GM12878 (cell line): ENCODE measurements at regions not wholly inside any gene's neighbourhood (a gene's known extent, or its start where the extent isn't known, plus 50 kb on each side); places are given as distances from the start of the nearest gene placed in this dataset.

ENCODE experiments used
- ATAC-seq: fragments of 200-7000 bp; cut with Tn5 transposase; 3 replicates; pipeline ENCODE4 v1.9.1; 2020; ENCODE audit warnings: mild to moderate bottlenecking, moderate library complexity
- BruUV-seq: library from RNA; stranded (reverse); fragments of 400-500 nt; replicated peaks from 2 replicates; lab custom pipeline; 2021; lab: Mats Ljungman, UMichigan
- CTCF ChIA-PET: fragments of 300-600 bp; sonication (Branson Sonifier 250); formaldehyde crosslinking; extraction: SDS; loops from one replicate; lab custom pipeline; 2021; ENCODE audit warnings: inconsistent platforms; lab: Yijun Ruan, JAX
- POLR2A ChIA-PET: fragments of 350-600 bp; formaldehyde crosslinking; extraction: SDS; loops from one replicate; lab custom pipeline; 2021; ENCODE audit warnings: inconsistent platforms; lab: Charles Lee
- RAD21 ChIA-PET: fragments of 300-600 bp; sonication (Branson Sonifier 250); formaldehyde crosslinking; loops from one replicate; lab custom pipeline; 2023; ENCODE audit warnings: antibody characterized with exemption; ENCODE audit not compliant: unreplicated experiment; lab: Charles Lee
- SMC1A ChIA-PET: fragments of 300-600 bp; sonication (Branson Sonifier 250); formaldehyde crosslinking; loops from one replicate; lab custom pipeline; 2023; ENCODE audit not compliant: unreplicated experiment, uncharacterized antibody; lab: Charles Lee
- DNase-seq: peaks from one replicate; pipeline ENCODE4 v3.0.0-alpha.2; 2011; ENCODE audit warnings: low read depth, low spot score
- FAIRE-seq: peaks from 3 replicates; lab custom pipeline; 2011; peaks lifted over from hg19 to GRCh38; lab: Jason Lieb, UNC
- H2AFZ ChIP-seq: 2 replicates; pipeline ENCODE4 v1.6.0; 2011; ENCODE audit warnings: low read depth, low read length, control low read depth; ENCODE audit not compliant: control insufficient read depth
- H3K27ac ChIP-seq: 2 replicates; pipeline ENCODE4 v1.5.1; 2011; ENCODE audit warnings: control low read depth; ENCODE audit not compliant: control insufficient read depth, insufficient read depth
- H3K27me3 ChIP-seq, 2 experiments: replicated peaks in 1 of 2; 2 replicates each; pipeline versions ENCODE4 v1.6.0 to v1.6.1; 2011; ENCODE audit warnings: low read length in 1 of 2; ENCODE audit not compliant: control insufficient read depth in 2 of 2, insufficient read depth in 2 of 2
- H3K36me3 ChIP-seq, 2 experiments: 2 replicates each; pipeline ENCODE4 v1.5.1; 2011; ENCODE audit warnings: low read length in 1 of 2; ENCODE audit not compliant: control insufficient read depth in 2 of 2, insufficient read depth in 2 of 2
- H3K4me1 ChIP-seq: 2 replicates; pipeline ENCODE4 v1.6.1; 2011; ENCODE audit warnings: mild to moderate bottlenecking, low read length, moderate library complexity, mixed read lengths; ENCODE audit not compliant: control insufficient read depth, insufficient read depth
- H3K4me2 ChIP-seq: 2 replicates; pipeline ENCODE4 v1.6.0; 2011; ENCODE audit warnings: control low read depth; ENCODE audit not compliant: control insufficient read depth, insufficient read depth
- H3K4me3 ChIP-seq: fragments of 200-600 bp; sonication (generic); 2 replicates; pipeline ENCODE4 v1.5.1; 2016
- H3K79me2 ChIP-seq: 2 replicates; pipeline ENCODE4 v1.6.0; 2011; ENCODE audit warnings: low read length; ENCODE audit not compliant: control insufficient read depth, insufficient read depth
- H3K9ac ChIP-seq: 2 replicates; pipeline ENCODE4 v1.8.0; 2011; ENCODE audit warnings: low read length, control low read depth, mixed read lengths; ENCODE audit not compliant: control insufficient read depth, insufficient read depth
- H3K9me3 ChIP-seq: replicated peaks from 3 replicates; pipeline ENCODE4 v1.5.1; 2011; ENCODE audit warnings: mild to moderate bottlenecking, low read length; ENCODE audit not compliant: control insufficient read depth, insufficient read depth
- H4K20me1 ChIP-seq: 2 replicates; pipeline ENCODE4 v1.6.0; 2011; ENCODE audit not compliant: control insufficient read depth, insufficient read depth
- ETV6 ChIP-seq, 2 experiments: fragments of 450-650 bp in 1 of 2; IDR thresholded peaks in 1 of 2; conservative IDR thresholded peaks in 1 of 2; 2 replicates each; pipeline ENCODE4 v1.6.1; 2014; ENCODE audit warnings: antibody characterized with exemption in 1 of 2, borderline replicate concordance in 1 of 2, low read depth in 1 of 2, mild to moderate bottlenecking in 1 of 2, moderate library complexity in 1 of 2
- NFXL1 ChIP-seq: fragments of 450-650 bp; IDR thresholded peaks from 2 replicates; pipeline ENCODE4 v1.6.1; 2017; ENCODE audit warnings: antibody characterized with exemption, mild to moderate bottlenecking, borderline replicate concordance
- STAT3 ChIP-seq: IDR thresholded peaks from 2 replicates; pipeline ENCODE4 v1.6.1; 2011; ENCODE audit warnings: low read depth, low read length, improper control_type of control experiment
- WGBS: methylation state at CpG from one replicate; pipeline ENCODE4 v1.1.6; 2016; ENCODE audit warnings: low lambda C conversion rate; ENCODE audit not compliant: insufficient replicate concordance, insufficient coverage; ENCODE audit errors: missing lambda C conversion rate; 5-methylcytosine and 5-hydroxymethylcytosine counted together
- in situ Hi-C: fragments of 300-500 bp; cut with MboI; formaldehyde crosslinking; loops from 9 replicates; pipeline ENCODE4 v1.14.3; 2018; ENCODE audit warnings: mixed read lengths
- intact Hi-C: fragments of 100-400 bp; cut with micrococcal nuclease; formaldehyde crosslinking; loops from one replicate; pipeline ENCODE4 v1.14.2; 2022; ENCODE audit not compliant: unreplicated experiment

GRCh38 chr20:53843645-53844044 is 226.7 kb downstream of the BCAS1 start:
- Histone ChIP-seq H3K9ac (no peak overlapping the region), H3K4me3 (no peak overlapping the region), H3K4me2 (no peak overlapping the region), H4K20me1 (no peaks in the 10 kb centered on the region), H3K27me3 (no peaks in the 10 kb centered on the region), H3K36me3 (no peaks in the 10 kb centered on the region), H2AFZ (no peak overlapping the region), H3K79me2 (no peaks in the 10 kb centered on the region), H3K4me1 (peaks cover 50% of the 10 kb centered on the region), H3K27ac (no peak overlapping the region), H3K9me3 (no peaks in the 10 kb centered on the region; the same call in 2 of the 3 replicates)
- ATAC-seq: no peak
- 62% methylated on average over 2 of the region's 2 CpGs for WGBS
- RAD21 ChIA-PET: interaction anchor here (0.7 to 2.4 kb wide), 13 partner anchors 9 to 108 kb away, joined by 3 to 17 read pairs (median 5); no protein-coding TSS in a partner anchor
- FAIRE-seq: no peak
- no TSS peak for BruUV-seq
- intact Hi-C loops: no loop called here
- DNase-seq: no peak
- SMC1A ChIA-PET: interaction anchor here (0.8 to 2.8 kb wide), 17 partner anchors 8 to 187 kb away, joined by 3 to 48 read pairs (median 5); no protein-coding TSS in a partner anchor
- in situ Hi-C loops: loop anchor here (10.0 kb wide), 1 partner anchor 259 kb away; no protein-coding TSS in a partner anchor
- 0 out of 4 replicates have a peak, but pooled peaks of 1 of the 2 experiments have one; percentile 37 for TF ChIP-seq ETV6 (conservative IDR thresholded peaks at IDR 0.05 in 1 of 2, IDR thresholded peaks at IDR 0.05 in 1 of 2; ENCODE audit: borderline replicate concordance in 1 of 2, low read depth in 1 of 2)
- peak; percentile 80 for TF ChIP-seq NFXL1
- TF ChIP-seq STAT3: no peak
- CTCF ChIA-PET: interaction anchor here (0.6 to 1.5 kb wide), 6 partner anchors 10 to 208 kb away, joined by 3 to 5 read pairs (median 4); no protein-coding TSS in a partner anchor
- POLR2A ChIA-PET: interaction anchor here (0.6 to 1.3 kb wide), 5 partner anchors 8 to 102 kb away, joined by 3 to 5 read pairs (median 3); no protein-coding TSS in a partner anchor
